Activated CD8-positive, alpha-beta memory T cell treated with anti-CD3 and anti-CD28 coated beads for 36 hours (primary cell): ENCODE measurements at regions not wholly inside any gene's neighbourhood (a gene's known extent, or its start where the extent isn't known, plus 50 kb on each side); places are given as distances from the start of the nearest gene placed in this dataset.

ENCODE experiments used
- CTCF ChIA-PET: fragments of 350-600 bp; sonication (Branson Sonifier 250); formaldehyde crosslinking; loops from one replicate; lab custom pipeline; 2021; ENCODE audit warnings: antibody characterized with exemption; lab: Charles Lee
- POLR2A ChIA-PET: fragments of 350-600 bp; sonication (Branson Sonifier 250); formaldehyde crosslinking; loops from one replicate; lab custom pipeline; 2021; ENCODE audit warnings: antibody characterized with exemption; lab: Charles Lee

GRCh38 chr4:107131295-107131694, 95.2 kb upstream of the DKK2 start:
- POLR2A ChIA-PET = no interaction called here
- CTCF ChIA-PET = no interaction called here

- CTCF ChIA-PET = no interaction called here
- POLR2A ChIA-PET = no interaction called here
Measured at GRCh38 chr4:107130157-107130556, 94.0 kb upstream of the DKK2 start.

- ChIA-PET POLR2A (no interaction called here), CTCF (no interaction called here)
Measured at GRCh38 chr4:107129611-107130010, 93.5 kb upstream of the DKK2 start.

- CTCF ChIA-PET = no interaction called here
- POLR2A ChIA-PET = no interaction called here
Measured at GRCh38 chr4:107129076-107129475, 93.0 kb upstream of the DKK2 start.

- ChIA-PET POLR2A (no interaction called here), CTCF (no interaction called here)
Measured at GRCh38 chr4:107128116-107128515, 92.0 kb upstream of the DKK2 start.

GRCh38 chr4:107125496-107125895, 89.4 kb upstream of the DKK2 start:
- POLR2A ChIA-PET = no interaction called here
- CTCF ChIA-PET = no interaction called here

- CTCF ChIA-PET = no interaction called here
- POLR2A ChIA-PET = no interaction called here
Measured at GRCh38 chr4:107122736-107123135, 86.6 kb upstream of the DKK2 start.

GRCh38 chr4:107120661-107121060, 84.5 kb upstream of the DKK2 start:
- ChIA-PET POLR2A (no interaction called here), CTCF (no interaction called here)

GRCh38 chr4:107117726-107118125, 81.6 kb upstream of the DKK2 start:
- POLR2A ChIA-PET = no interaction called here
- CTCF ChIA-PET = no interaction called here

GRCh38 chr4:107115185-107115847, 79.2 kb upstream of the DKK2 start:
- ChIA-PET CTCF (no interaction called here), POLR2A (no interaction called here)

GRCh38 chr4:107114059-107114458, 77.9 kb upstream of the DKK2 start:
- CTCF ChIA-PET = no interaction called here
- POLR2A ChIA-PET = no interaction called here

- ChIA-PET POLR2A (no interaction called here), CTCF (no interaction called here)
Measured at GRCh38 chr4:107098401-107098800, 62.3 kb upstream of the DKK2 start.

GRCh38 chr4:107094976-107095375, 58.9 kb upstream of the DKK2 start:
- CTCF ChIA-PET = no interaction called here
- POLR2A ChIA-PET = no interaction called here

GRCh38 chr4:107094332-107094731, 58.2 kb upstream of the DKK2 start:
- ChIA-PET CTCF (no interaction called here), POLR2A (no interaction called here)
